HG02852 (cell line): ENCODE measurements at regions not wholly inside any gene's neighbourhood (a gene's known extent, or its start where the extent isn't known, plus 50 kb on each side); places are given as distances from the start of the nearest gene placed in this dataset.
"Not testable (repeated sequence)": the region's sequence is repeated elsewhere in the genome, so short reads cannot be mapped to it uniquely, and the experiment has no call there.

Experiments
- ATAC-seq: cut with Tn5 transposase; IDR thresholded peaks from one replicate; pipeline ENCODE4 v1.9.1; 2021; ENCODE audit warnings: mild to moderate bottlenecking, moderate library complexity; ENCODE audit not compliant: unreplicated experiment

- ATAC-seq: not testable (repeated sequence)
These were observed 119.6 kb upstream of the FAR2 start for GRCh38 chr12:29029484-29029883.

DNA sequence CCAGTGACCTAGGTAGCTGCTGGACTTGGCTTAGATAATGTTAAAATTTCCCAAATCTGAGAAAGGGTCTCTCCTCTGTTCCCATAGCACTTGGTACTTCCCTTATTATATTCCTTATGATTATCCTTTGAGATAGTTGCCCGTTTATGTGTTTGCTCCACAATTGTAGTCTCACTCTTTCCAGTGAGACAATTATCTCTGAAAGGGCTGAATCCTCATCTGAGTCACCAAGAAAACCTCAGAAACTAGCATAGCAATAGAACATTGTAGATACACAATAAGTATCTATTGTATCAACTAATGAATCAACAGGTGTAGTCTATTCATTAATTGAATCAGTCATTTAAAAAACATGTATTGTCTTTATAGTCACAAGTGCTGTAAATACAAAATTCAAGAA lies 119.1 kb upstream of the FAR2 start:
- ATAC-seq: no peak

- no peak for ATAC-seq
These were observed 116.6 kb upstream of the FAR2 start for GRCh38 chr12:29032446-29032845.

DNA sequence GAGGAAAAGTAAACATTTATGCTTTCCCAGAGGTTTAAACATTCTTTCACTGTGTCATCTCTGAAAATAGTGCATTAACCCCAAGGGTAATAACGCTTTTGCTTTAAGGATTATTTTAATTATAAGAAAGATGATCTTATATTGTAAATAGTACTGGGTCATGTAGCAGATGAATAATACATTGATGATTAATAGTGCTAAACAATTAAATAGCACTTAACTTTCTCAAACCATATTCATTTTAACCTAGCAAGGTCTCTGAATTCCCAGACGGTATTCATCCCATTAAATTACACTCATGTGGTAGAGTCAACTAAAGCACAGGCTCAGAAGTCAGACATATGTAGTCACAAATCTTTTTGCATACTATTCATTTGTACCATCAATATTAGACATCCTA lies 115.6 kb upstream of the FAR2 start:
- ATAC-seq: no peak

DNA sequence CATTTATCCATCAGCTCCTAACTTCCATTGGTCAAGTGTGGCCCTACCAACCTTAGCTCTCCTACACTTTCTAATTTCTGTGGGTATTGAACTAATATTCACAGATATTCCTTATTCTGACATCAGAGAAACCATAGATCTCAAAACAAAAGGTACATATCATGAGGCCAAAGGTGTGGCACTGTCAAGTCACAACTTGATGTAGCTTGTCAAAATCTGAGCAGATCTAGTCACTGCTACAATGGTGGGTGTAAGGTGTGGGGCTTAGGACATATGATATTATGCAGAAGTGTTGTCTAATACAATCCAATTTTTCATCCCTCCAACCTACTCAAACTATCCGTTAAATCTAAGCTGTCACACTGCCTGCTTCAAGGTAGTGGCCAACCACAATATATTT lies 114.0 kb upstream of the FAR2 start:
- ATAC-seq: no peak

DNA sequence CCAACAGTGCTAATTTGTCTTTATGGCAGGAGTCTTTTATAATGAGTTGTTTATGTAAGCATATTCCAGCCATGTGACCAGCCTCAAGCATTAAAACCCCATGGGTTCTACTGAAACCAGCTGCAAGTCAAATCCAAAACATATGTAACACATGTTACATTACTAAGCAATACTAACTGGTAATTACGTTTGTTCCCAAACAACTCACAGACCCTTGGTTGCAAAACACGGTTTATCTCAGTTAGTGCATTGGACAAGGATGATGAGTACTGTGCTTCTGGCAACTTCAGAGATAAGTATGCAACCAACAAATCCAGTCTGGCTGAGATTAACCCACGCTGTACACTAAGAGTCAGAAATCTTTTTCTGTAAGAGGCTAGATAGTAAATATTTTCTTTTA lies 110.1 kb upstream of the FAR2 start:
- ATAC-seq: no peak

- no peak for ATAC-seq
These were observed 107.5 kb upstream of the FAR2 start for GRCh38 chr12:29041621-29042020.

GRCh38 chr12:29043069-29043468 lies 106.0 kb upstream of the FAR2 start:
- no peak for ATAC-seq

DNA sequence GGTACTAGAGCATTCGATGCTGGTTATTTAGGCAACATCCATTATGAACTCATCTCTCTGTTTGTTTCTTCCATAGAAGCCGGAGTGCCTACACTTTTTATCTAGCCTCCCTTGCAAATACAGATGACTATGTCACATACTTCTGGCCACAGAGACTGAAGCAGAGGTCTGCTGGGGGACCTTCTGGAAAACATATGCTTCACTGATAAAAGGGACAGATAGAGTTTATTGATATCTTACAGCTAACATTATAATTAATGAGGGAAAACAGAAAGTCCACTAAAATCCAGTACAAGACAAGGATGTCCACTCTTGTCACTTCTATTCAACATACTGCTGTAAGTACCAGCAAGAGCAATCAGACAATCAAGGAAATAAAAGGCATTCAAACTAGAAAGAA lies 104.3 kb upstream of the FAR2 start:
- no peak for ATAC-seq

DNA sequence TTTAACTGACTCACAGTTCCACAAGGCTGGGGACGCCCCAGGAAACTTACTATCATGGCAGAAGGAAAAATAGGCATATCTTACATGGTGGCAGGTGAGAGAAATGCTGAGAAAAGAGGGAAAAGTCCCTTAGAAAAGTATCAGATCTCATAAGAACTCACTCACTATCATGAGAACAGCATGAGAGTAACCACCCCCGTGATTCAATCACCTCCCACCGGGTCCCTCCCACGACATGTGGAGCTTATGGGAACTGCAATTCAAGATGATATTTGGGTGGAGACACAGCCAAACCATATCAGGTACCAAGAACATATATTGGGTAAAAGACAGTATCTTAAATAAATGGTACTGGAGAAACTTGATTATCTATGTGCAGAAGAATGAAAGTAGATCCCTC lies 100.3 kb upstream of the FAR2 start:
- no peak for ATAC-seq

DNA sequence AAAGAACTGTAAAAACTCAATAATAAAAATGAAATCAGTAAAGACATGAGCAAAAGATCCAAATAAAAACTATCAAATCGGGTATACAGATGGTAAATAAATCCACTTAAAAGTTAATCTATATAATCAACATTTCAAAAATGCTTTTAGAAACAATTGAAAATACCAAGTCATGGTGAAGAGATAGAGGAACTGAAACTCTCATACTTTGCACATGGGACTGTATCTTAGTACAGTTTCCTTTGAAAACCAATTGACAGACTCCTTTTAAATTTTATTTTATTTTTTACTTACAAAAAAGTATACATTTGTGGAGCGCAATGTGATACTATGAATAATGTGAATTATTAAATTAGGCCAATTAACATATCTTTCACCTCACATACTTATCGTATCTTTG lies 98.6 kb upstream of the FAR2 start:
- peak; percentile 79 for ATAC-seq

DNA sequence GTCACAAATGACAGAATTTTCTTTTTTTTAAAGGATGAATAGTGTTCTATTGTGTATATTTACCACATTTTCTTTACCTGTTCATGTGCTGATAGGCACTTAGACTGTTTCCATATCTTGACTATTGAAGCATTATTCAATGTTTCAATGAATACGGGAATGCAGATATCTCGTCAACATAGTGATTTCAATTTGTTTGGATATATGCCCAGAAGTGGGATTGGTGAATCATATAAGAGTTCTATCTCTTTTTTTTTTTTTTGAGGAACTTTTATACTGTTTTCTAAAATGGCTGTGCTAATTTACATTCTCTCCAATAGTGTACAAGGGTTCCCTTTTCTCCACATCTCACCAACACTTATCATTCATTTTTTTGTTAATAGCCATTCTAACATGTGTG lies 97.9 kb upstream of the FAR2 start:
- no peak for ATAC-seq

GRCh38 chr12:29053567-29053966 lies 95.5 kb upstream of the FAR2 start:
- peak; percentile 72 for ATAC-seq

GRCh38 chr12:29054858-29055663 lies 94.0 kb upstream of the FAR2 start:
- ATAC-seq: no peak

- ATAC-seq: peak; percentile 79
These were observed 83.0 kb upstream of the FAR2 start for GRCh38 chr12:29066011-29066588.

DNA sequence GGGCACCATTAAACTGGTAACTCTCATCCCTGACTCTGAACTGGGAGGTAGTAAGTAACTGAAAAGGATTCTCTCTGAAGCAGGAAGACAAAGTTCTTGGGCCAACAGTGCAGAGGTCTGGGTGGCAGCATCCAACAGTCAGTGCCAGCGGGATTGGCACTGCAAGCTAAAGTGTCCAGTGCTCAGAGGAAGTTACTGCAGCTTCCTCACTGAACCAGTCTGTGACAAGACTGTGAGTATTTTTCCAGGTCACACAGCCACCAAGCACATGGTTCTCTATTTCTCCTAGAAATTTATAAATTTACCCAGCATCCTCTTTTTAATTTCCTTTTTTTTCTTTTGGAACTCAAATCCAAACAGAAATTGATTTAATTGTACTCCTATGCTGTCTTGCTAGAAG lies 81.6 kb upstream of the FAR2 start:
- ATAC-seq: no peak

DNA sequence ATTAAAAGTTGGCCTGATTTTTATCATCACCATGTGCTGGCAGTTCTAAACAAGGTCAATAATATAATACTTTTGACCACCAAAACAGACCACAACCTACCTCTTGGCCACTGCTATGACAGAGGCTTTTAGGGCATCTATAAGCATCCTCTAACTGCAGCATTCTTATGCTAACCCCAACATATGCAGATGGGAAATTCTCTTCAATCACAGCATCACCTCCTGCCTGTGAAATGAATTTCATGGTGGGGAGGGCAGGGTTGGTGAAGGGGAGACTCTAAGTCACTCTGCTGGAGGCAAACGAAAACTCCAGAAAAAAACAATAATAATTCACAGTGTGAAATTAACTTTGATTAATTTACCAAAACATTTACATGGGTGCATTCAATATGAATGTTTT lies 78.8 kb upstream of the FAR2 start:
- ATAC-seq: no peak

GRCh38 chr12:29071099-29071498 lies 78.0 kb upstream of the FAR2 start:
- no peak for ATAC-seq

DNA sequence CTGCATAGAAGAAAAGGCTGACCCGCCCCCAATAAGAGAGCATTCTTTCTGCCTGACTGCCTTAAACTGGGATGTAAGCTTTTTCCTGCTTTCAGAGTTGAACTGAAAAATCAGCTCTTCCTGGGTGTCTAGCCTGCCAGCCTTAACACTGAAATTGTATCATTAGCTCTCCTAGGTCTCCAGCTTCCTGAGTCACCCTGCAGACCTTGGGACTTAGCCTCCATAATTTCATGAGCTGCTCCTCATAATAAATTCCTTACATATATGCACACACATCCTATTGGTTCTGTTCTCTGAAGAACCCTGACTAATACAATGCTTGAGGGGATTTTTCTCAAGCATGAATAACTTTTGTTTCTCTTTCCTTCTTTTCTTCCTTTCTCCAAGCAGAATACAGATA lies 76.4 kb upstream of the FAR2 start:
- ATAC-seq: no peak

GRCh38 chr12:29073631-29074239 lies 75.3 kb upstream of the FAR2 start:
- ATAC-seq: no peak

DNA sequence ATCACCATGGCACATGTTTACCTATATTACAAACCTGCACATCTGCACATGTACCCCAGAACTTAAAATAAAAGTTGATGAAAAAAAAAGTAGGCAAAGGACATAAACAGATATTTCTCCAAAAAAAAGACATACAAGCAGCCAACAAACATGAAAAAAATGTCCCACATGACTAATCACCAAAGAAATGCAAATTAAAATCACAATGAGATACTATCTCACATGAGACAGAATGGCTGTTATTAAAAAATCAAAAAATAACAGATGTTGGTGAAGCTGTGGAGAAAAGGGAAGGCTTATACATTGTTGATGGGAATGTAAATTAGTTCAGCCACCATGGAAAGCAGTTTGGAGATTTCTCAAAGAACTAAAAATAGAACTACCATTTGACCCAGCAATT lies 68.0 kb upstream of the FAR2 start:
- ATAC-seq: no peak

- ATAC-seq: peak; percentile 61
These were observed 66.6 kb upstream of the FAR2 start for GRCh38 chr12:29082522-29082921.
